ENCODE measurements at regions not wholly inside any gene's neighbourhood (a gene's known extent, or its start where the extent isn't known, plus 50 kb on each side); places are given as distances from the start of the nearest gene placed in this dataset.

DNA sequence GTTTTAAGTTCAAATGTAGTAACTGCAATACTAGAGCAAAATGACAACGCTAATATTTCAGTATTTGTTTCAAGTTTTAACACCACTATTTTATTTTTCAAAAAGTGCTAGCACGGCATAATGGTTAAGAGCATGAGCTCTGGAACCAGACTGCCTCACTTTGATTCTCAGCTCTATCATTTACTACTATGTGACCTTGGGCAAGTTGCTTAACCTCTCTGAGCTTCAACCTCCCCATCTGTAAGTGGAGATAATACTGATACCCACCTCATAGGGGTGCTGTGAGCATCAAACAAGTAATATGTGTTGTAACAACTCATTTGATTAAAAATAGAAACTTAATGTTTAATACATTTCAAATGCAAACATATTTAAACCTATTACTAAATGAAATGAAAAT is 115.4 kb upstream of the NPHP3 start:
- H3K4me2 ChIP-seq = no peak overlapping the region
- no peaks in the 10 kb centered on the region for H3K9me3 ChIP-seq
- WGBS (ENCODE audit: low lambda C conversion rate) = 51% methylated on average over 2 of the region's 2 CpGs
- no peaks in the 10 kb centered on the region for H3K4me1 ChIP-seq (ENCODE audit: control insufficient read depth in 1 of 2, insufficient read depth in 2 of 2, low read depth in 1 of 2, low read length in 1 of 2)
- POLR2A ChIA-PET = no interaction called here
- no peaks in the 10 kb centered on the region for H3K9me2 ChIP-seq
- H3K27me3 ChIP-seq (ENCODE audit: insufficient read depth) = no peaks in the 10 kb centered on the region
- H3K4me3 ChIP-seq (ENCODE audit: low read depth in 2 of 2, low read length in 1 of 2) = no peak overlapping the region
- CTCF ChIA-PET = interaction anchor here (1.3 kb wide), 1 partner anchor 11 kb away, joined by 3 read pairs; no protein-coding TSS in a partner anchor
- H3K27ac ChIP-seq (ENCODE audit: low read depth in 2 of 2, low read length in 1 of 2) = no peak overlapping the region
- no peaks in the 10 kb centered on the region for H4K20me1 ChIP-seq (ENCODE audit: insufficient read depth)
- H2AFZ ChIP-seq (ENCODE audit: low read depth) = no peak overlapping the region
- H3K36me3 ChIP-seq (replicated peaks in 1 of 2; ENCODE audit: control insufficient read depth in 1 of 2, insufficient read depth in 2 of 2, low read length in 1 of 2) = no peaks in the 10 kb centered on the region
- no peaks in the 10 kb centered on the region for H3F3A ChIP-seq (replicated peaks; ENCODE audit: insufficient read depth)
- DNase-seq = no peak
- no peaks in the 10 kb centered on the region for H3K79me2 ChIP-seq (ENCODE audit: insufficient read depth)
- TF ChIP-seq NFIC (IDR thresholded peaks at IDR 0.05; ENCODE audit: borderline replicate concordance) (no peak), JUND (IDR thresholded peaks at IDR 0.05) (no peak)
- no peak overlapping the region for H3K9ac ChIP-seq

DNA sequence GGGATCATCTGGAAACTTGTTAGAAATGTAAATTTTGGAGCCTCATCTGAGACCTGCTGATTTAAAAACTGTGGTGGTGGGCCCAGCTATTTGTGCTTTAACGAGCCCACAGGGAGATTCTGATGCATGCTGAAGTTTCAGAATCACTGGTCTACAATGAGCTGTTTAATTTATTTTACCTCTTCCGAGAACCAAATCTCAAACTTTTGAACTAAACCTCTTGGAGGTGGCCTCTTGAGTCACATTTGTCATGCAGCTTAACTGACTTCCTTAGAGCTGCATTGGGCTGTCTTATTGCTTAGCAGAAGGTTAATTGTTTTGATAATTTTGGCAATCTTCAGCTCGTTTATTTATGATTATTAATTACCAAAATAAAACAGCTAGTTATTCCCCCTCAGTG is 112.1 kb upstream of the NPHP3 start:
- Histone ChIP-seq H3K9ac (no peak overlapping the region), H3K9me2 (no peaks in the 10 kb centered on the region), H2AFZ (ENCODE audit: low read depth) (no peak overlapping the region), H3F3A (replicated peaks; ENCODE audit: insufficient read depth) (no peaks in the 10 kb centered on the region), H3K4me3 (ENCODE audit: low read depth in 2 of 2, low read length in 1 of 2) (no peak overlapping the region), H4K20me1 (ENCODE audit: insufficient read depth) (no peaks in the 10 kb centered on the region), H3K36me3 (replicated peaks in 1 of 2; ENCODE audit: control insufficient read depth in 1 of 2, insufficient read depth in 2 of 2, low read length in 1 of 2) (no peaks in the 10 kb centered on the region), H3K9me3 (no peaks in the 10 kb centered on the region), H3K4me2 (no peak overlapping the region), H3K79me2 (ENCODE audit: insufficient read depth) (no peaks in the 10 kb centered on the region), H3K27me3 (ENCODE audit: insufficient read depth) (no peaks in the 10 kb centered on the region), H3K4me1 (ENCODE audit: control insufficient read depth in 1 of 2, insufficient read depth in 2 of 2, low read depth in 1 of 2, low read length in 1 of 2) (no peaks in the 10 kb centered on the region), H3K27ac (ENCODE audit: low read depth in 2 of 2, low read length in 1 of 2) (no peak overlapping the region)
- POLR2A ChIA-PET = no interaction called here
- no peak for DNase-seq
- TF ChIP-seq MEF2A (IDR thresholded peaks at IDR 0.05; ENCODE audit: borderline replicate concordance, low read depth) (no peak), GABPA (IDR thresholded peaks at IDR 0.05; ENCODE audit: low read depth) (no peak), TCF12 (IDR thresholded peaks at IDR 0.05) (no peak), GATA2 (CRISPR knock-in tag; IDR thresholded peaks at IDR 0.05) (no peak), RCOR1 (IDR thresholded peaks at IDR 0.05; ENCODE audit: low read length) (no peak), FOXJ3 (CRISPR knock-in tag; IDR thresholded peaks at IDR 0.05) (no peak)
- TF ChIP-seq, protein P1, sequence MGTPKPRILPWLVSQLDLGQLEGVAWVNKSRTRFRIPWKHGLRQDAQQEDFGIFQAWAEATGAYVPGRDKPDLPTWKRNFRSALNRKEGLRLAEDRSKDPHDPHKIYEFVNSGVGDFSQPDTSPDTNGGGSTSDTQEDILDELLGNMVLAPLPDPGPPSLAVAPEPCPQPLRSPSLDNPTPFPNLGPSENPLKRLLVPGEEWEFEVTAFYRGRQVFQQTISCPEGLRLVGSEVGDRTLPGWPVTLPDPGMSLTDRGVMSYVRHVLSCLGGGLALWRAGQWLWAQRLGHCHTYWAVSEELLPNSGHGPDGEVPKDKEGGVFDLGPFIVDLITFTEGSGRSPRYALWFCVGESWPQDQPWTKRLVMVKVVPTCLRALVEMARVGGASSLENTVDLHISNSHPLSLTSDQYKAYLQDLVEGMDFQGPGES (IDR thresholded peaks at IDR 0.05; ENCODE audit: low read depth, low read length) = no peak
- CTCF ChIA-PET = interaction anchor here (0.6 to 0.7 kb wide), 3 partner anchors 13 to 1375 kb away, joined by 3 to 4 read pairs (median 3); no protein-coding TSS in a partner anchor
- 24% methylated on average over 3 of the region's 3 CpGs for WGBS (ENCODE audit: low lambda C conversion rate)

DNA sequence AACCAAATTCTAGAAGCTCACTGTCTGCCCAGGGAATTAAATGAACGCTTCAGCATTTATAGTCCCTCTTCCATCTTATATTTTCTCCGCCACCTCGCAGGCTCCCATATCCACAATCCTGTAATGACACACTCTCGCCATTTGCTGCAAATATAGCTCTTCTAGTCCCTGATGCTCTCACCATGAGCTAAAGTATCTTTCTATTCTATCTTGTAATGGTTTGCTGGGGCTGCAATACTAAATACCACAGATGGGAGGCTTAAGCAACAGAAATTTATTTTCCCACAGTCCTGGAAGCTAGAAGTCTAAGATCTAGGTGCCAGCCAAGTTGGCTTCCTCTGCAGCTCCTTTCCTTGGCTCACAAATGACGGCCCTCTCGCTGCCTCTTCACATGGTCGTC is 106.9 kb upstream of the NPHP3 start:
- Histone ChIP-seq H3K27ac (ENCODE audit: low read depth in 2 of 2, low read length in 1 of 2) (no peak overlapping the region), H3K79me2 (ENCODE audit: insufficient read depth) (no peaks in the 10 kb centered on the region), H3K4me2 (no peak overlapping the region), H3K9ac (no peak overlapping the region), H3F3A (replicated peaks; ENCODE audit: insufficient read depth) (no peaks in the 10 kb centered on the region), H2AFZ (ENCODE audit: low read depth) (no peak overlapping the region), H4K20me1 (ENCODE audit: insufficient read depth) (no peaks in the 10 kb centered on the region), H3K4me1 (ENCODE audit: control insufficient read depth in 1 of 2, insufficient read depth in 2 of 2, low read depth in 1 of 2, low read length in 1 of 2) (no peaks in the 10 kb centered on the region), H3K27me3 (ENCODE audit: insufficient read depth) (no peaks in the 10 kb centered on the region), H3K9me3 (no peaks in the 10 kb centered on the region), H3K9me2 (no peaks in the 10 kb centered on the region), H3K36me3 (replicated peaks in 1 of 2; ENCODE audit: control insufficient read depth in 1 of 2, insufficient read depth in 2 of 2, low read length in 1 of 2) (no peaks in the 10 kb centered on the region), H3K4me3 (ENCODE audit: low read depth in 2 of 2, low read length in 1 of 2) (no peak overlapping the region)
- TF ChIP-seq, protein P2, sequence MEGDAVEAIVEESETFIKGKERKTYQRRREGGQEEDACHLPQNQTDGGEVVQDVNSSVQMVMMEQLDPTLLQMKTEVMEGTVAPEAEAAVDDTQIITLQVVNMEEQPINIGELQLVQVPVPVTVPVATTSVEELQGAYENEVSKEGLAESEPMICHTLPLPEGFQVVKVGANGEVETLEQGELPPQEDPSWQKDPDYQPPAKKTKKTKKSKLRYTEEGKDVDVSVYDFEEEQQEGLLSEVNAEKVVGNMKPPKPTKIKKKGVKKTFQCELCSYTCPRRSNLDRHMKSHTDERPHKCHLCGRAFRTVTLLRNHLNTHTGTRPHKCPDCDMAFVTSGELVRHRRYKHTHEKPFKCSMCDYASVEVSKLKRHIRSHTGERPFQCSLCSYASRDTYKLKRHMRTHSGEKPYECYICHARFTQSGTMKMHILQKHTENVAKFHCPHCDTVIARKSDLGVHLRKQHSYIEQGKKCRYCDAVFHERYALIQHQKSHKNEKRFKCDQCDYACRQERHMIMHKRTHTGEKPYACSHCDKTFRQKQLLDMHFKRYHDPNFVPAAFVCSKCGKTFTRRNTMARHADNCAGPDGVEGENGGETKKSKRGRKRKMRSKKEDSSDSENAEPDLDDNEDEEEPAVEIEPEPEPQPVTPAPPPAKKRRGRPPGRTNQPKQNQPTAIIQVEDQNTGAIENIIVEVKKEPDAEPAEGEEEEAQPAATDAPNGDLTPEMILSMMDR (IDR thresholded peaks at IDR 0.05) = no peak; the same call in 1 of the 2 replicates
- TF ChIP-seq SIN3A (IDR thresholded peaks at IDR 0.05; ENCODE audit: borderline replicate concordance, low read depth, low read length) = no peak
- TF ChIP-seq RXRA (IDR thresholded peaks at IDR 0.05; ENCODE audit: borderline replicate concordance, low read depth) = no peak
- no peak for TF ChIP-seq EP300 (IDR thresholded peaks at IDR 0.05; ENCODE audit: borderline replicate concordance in 1 of 2, low read depth in 1 of 2, low read length in 1 of 2)
- TF ChIP-seq, protein P3, sequence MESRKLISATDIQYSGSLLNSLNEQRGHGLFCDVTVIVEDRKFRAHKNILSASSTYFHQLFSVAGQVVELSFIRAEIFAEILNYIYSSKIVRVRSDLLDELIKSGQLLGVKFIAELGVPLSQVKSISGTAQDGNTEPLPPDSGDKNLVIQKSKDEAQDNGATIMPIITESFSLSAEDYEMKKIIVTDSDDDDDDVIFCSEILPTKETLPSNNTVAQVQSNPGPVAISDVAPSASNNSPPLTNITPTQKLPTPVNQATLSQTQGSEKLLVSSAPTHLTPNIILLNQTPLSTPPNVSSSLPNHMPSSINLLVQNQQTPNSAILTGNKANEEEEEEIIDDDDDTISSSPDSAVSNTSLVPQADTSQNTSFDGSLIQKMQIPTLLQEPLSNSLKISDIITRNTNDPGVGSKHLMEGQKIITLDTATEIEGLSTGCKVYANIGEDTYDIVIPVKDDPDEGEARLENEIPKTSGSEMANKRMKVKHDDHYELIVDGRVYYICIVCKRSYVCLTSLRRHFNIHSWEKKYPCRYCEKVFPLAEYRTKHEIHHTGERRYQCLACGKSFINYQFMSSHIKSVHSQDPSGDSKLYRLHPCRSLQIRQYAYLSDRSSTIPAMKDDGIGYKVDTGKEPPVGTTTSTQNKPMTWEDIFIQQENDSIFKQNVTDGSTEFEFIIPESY (IDR thresholded peaks at IDR 0.05; ENCODE audit: borderline replicate concordance, low read depth) = no peak
- WGBS (ENCODE audit: low lambda C conversion rate) = 65% methylated on average over 7 of the region's 7 CpGs
- CTCF ChIA-PET = no interaction called here
- no peak for DNase-seq
- POLR2A ChIA-PET = no interaction called here
